ENCODE measurements at regions not wholly inside any gene's neighbourhood (a gene's known extent, or its start where the extent isn't known, plus 50 kb on each side); places are given as distances from the start of the nearest gene placed in this dataset.

- DNase-seq, result no peak
- in situ Hi-C loops (cut with HindIII; ENCODE audit: low pct_ligation_motif_present, low sequenced_read_pairs), result no loop called here
- Histone ChIP-seq H3K36me3 (replicated peaks) (no peaks in the 10 kb centered on the region), H3K4me3 (ENCODE audit: low read depth, low read length) (no peak overlapping the region), H3K27me3 (replicated peaks) (no peaks in the 10 kb centered on the region), H3K27ac (no peak overlapping the region)
- no peak for TF ChIP-seq CTCF (IDR thresholded peaks at IDR 0.05; ENCODE audit: low read depth, low read length, missing control alignments)
Observed at GRCh38 chr4:141391771-141392170, 171.1 kb downstream of the ZNF330 start.

GRCh38 chr4:141395246-141395830, 174.6 kb downstream of the ZNF330 start:
- Histone ChIP-seq H3K27ac (no peak overlapping the region), H3K36me3 (replicated peaks) (no peaks in the 10 kb centered on the region), H3K4me3 (ENCODE audit: low read depth, low read length) (no peak overlapping the region), H3K27me3 (replicated peaks) (no peaks in the 10 kb centered on the region)
- in situ Hi-C loops (cut with HindIII; ENCODE audit: low pct_ligation_motif_present, low sequenced_read_pairs), result no loop called here
- no peak for DNase-seq
- no peak for TF ChIP-seq CTCF (IDR thresholded peaks at IDR 0.05; ENCODE audit: low read depth, low read length, missing control alignments)

- DNase-seq, result no peak
- no peak overlapping the region for H3K27ac ChIP-seq
- in situ Hi-C loops (cut with HindIII; ENCODE audit: low pct_ligation_motif_present, low sequenced_read_pairs), result no loop called here
- H3K36me3 ChIP-seq (replicated peaks), result no peaks in the 10 kb centered on the region
- TF ChIP-seq CTCF (IDR thresholded peaks at IDR 0.05; ENCODE audit: low read depth, low read length, missing control alignments), result no peak
- H3K27me3 ChIP-seq (replicated peaks), result no peaks in the 10 kb centered on the region
- H3K4me3 ChIP-seq (ENCODE audit: low read depth, low read length), result no peak overlapping the region
Observed at GRCh38 chr4:141395919-141396318, 175.2 kb downstream of the ZNF330 start.

GRCh38 chr4:141402712-141403111, 182.0 kb downstream of the ZNF330 start:
- in situ Hi-C loops (cut with HindIII; ENCODE audit: low pct_ligation_motif_present, low sequenced_read_pairs), result no loop called here
- no peak for TF ChIP-seq CTCF (IDR thresholded peaks at IDR 0.05; ENCODE audit: low read depth, low read length, missing control alignments)
- H3K27me3 ChIP-seq (replicated peaks), result no peaks in the 10 kb centered on the region

GRCh38 chr4:141403782-141404181, 183.1 kb downstream of the ZNF330 start:
- Histone ChIP-seq H3K4me3 (ENCODE audit: low read depth, low read length) (no peak overlapping the region), H3K27ac (no peak overlapping the region), H3K27me3 (replicated peaks) (no peaks in the 10 kb centered on the region), H3K36me3 (replicated peaks) (no peaks in the 10 kb centered on the region)
- in situ Hi-C loops (cut with HindIII; ENCODE audit: low pct_ligation_motif_present, low sequenced_read_pairs), result no loop called here
- DNase-seq, result no peak
- no peak for TF ChIP-seq CTCF (IDR thresholded peaks at IDR 0.05; ENCODE audit: low read depth, low read length, missing control alignments)

More at GRCh38 chr4:141402712-141403111, 182.0 kb downstream of the ZNF330 start:
- Histone ChIP-seq H3K27ac (no peak overlapping the region), H3K4me3 (ENCODE audit: low read depth, low read length) (no peak overlapping the region), H3K36me3 (replicated peaks) (no peaks in the 10 kb centered on the region)
- DNase-seq, result no peak

- H3K27me3 ChIP-seq (replicated peaks), result no peaks in the 10 kb centered on the region
- in situ Hi-C loops (cut with HindIII; ENCODE audit: low pct_ligation_motif_present, low sequenced_read_pairs), result no loop called here
- H3K4me3 ChIP-seq (ENCODE audit: low read depth, low read length), result no peak overlapping the region
- TF ChIP-seq CTCF (IDR thresholded peaks at IDR 0.05; ENCODE audit: low read depth, low read length, missing control alignments), result no peak
- no peaks in the 10 kb centered on the region for H3K36me3 ChIP-seq (replicated peaks)
- DNase-seq, result no peak
- H3K27ac ChIP-seq, result no peak overlapping the region
Observed at GRCh38 chr4:141406237-141406636, 185.5 kb downstream of the ZNF330 start.

All from brain microvascular endothelial cell (primary cell).